Hindlimb muscle (tissue), 1 donor: ENCODE measurements at regions not wholly inside any gene's neighbourhood (a gene's known extent, or its start where the extent isn't known, plus 50 kb on each side); places are given as distances from the start of the nearest gene placed in this dataset.
"Not testable (repeated sequence)": the region's sequence is repeated elsewhere in the genome, so short reads cannot be mapped to it uniquely, and the experiment has no call there.

Source experiments
- DNase-seq: peaks from one replicate; pipeline ENCODE4 v3.0.0-alpha.2; 2013

DNA sequence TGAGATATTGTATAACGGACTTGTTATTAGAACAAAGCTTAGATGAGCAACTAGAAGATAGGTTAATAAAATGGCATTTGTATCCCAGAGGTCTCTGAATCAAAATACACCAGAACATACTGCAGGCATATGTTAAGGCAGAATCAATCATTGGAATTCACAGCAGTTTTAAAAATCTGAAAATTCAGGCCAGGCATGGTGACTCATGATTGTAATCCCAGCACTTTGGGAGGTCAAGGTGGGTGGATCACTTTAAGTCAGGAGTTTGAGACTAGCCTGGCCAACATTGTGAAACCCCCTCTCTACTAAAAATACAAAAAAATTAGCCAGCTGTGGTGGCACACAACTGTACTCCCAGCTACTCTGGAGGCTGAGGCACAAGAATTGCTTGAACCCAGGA, 405.2 kb downstream of the ZEB2 start:
- no peak for DNase-seq

DNA sequence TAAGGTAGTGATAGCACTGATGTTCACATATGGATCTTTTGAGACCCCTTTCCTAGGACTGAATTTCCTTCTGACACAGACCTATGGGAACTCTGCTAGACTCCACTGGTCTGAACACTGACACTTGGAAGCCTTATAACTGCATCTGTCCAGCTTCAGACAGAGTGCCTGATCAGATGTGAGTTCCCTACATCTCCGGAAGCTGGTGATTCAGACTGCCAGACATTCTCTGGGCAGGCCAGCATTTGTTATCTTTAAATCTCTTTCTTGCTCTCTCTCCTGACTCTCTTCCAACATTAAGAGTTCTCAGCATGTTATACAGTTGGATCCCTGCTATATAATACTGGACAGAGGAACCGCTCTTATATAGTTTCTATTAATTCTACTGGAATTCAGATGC, 408.5 kb downstream of the ZEB2 start:
- DNase-seq: no peak

DNA sequence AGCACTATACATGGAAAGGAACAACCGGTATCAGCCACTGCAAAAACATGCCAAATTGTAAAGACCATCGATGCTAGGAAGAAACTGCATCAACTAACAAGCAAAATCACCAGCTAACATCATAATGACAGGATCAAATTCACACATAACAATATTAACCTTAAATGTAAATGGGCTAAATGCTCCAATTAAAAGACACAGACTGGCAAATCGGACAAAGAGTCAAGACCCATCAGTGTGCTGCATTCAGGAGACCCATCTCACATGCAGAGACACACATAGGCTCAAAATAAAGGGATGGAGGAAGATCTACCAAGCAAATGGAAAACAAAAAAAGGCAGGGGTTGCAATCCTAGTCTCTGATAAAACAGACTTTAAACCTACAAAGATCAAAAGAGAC, 413.8 kb downstream of the ZEB2 start:
- not testable (repeated sequence) for DNase-seq

DNA sequence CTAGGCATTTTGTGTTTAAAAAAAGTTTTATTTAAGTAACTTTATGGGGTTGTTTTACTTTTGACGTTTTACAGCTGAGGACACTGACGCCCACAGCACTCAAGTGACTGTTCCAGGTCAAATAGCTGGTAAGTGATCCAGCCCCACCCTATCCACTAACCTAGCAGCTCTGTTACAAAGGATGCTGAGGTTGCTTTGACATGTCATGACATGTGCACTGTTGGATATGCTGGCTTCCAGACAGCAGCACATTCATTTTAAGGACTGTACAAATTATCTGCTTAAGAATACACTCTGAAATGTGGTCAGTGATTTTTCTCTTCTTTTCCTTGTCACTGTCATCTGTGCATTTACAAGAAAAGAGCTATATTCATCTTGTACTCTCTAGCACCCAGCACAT, 417.5 kb downstream of the ZEB2 start:
- DNase-seq: no peak

DNA sequence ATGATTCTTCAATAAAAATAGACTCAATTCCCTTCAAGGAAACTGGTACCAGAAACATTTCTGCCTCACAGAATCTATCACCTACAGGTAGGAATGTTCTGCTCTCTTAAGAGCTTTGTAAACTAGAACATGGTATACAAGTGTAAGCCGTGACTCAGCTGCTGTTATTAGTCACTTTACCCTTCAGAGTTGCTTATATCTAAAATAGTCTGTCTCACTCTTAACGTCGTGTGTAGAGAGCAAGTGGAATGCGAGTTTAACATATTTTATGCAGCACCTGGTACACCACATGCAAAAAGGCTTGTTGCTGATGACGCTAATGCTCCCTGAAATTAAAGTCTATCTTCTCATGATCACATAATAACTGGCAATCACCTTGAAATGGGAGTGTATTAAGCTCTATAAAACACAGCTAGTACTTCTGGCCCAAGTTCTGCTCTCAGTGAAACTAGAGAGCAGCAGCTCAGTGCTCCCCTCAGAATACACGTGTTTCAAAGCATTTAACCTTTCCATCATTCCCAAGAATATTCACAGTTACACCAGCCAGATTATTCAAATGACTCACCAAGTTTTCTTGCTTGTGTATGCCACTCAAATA, 420.0 kb downstream of the ZEB2 start:
- DNase-seq: no peak

DNA sequence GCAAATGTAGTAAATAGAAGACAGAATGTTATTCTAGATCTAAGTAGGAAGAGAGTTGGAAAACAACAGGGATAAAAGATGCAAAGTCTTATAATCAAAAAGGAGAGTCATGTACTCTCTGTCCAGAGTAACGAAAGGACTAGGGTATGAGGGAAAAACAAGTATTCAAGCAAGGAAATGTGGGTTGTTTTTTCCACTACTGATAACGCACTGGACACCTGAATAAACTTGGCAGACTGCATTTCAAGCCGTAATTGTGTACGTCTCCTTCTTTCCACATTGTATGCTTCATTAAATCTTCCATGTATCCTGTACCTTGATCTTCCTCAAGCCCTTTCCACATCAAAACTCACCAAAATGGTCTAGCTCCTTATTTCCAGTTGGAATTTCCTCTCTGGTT, 420.6 kb downstream of the ZEB2 start:
- no peak for DNase-seq

DNA sequence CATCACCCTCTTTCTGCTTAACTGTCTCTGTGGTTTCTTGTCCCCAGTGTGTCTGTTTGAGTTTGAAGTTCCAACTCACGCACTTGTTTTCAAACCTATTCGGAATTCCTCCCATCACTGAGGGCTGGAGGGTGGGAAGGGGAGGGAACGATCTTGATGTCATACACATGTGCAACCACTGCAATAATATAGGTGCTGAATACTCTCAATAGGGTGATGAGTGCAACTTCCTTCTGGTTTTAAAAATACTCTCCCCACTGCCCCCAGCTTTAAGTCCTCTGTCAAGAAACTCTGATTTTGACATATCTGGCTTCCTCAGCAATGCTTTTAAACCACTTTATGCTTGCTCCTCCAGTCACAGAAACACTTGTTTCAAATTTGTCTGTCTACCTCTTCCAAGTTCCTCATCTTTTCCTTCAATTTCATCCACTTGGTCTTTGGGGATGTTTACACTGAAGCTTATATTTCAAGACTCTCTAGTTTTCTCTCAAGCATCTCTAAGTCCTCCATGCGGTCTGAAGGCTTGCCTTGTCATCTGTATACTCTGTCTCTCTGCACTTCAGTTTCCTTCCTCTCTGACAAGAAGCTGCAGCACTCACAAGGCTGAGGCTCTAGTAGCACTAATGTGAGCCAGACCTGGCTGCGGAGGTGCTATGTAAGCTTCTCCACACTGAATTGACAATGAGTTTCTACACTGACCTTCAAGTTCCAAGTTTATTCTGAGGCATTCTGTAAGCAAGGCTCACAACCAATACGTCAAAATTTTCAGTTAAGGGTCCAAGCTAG, 422.3 kb downstream of the ZEB2 start:
- no peak for DNase-seq

DNA sequence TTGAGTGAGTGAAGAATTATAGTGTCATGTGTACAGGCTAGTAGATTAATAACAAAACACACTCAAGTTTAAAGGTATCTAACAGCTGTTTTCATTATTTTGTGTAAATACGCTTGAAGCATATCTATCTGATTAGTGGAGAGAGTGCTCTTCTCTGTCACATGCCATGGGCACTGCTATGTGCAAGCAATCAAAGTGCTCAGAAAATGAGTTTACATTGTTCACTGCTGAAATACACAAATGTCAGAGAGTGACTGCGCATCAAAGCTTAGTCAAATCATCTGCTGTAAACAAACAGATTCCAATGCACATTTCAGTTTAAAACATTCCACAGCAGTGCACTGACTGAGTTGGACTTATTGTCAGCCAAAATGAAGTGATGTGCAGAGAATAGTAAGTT, 423.4 kb downstream of the ZEB2 start:
- DNase-seq: no peak

DNA sequence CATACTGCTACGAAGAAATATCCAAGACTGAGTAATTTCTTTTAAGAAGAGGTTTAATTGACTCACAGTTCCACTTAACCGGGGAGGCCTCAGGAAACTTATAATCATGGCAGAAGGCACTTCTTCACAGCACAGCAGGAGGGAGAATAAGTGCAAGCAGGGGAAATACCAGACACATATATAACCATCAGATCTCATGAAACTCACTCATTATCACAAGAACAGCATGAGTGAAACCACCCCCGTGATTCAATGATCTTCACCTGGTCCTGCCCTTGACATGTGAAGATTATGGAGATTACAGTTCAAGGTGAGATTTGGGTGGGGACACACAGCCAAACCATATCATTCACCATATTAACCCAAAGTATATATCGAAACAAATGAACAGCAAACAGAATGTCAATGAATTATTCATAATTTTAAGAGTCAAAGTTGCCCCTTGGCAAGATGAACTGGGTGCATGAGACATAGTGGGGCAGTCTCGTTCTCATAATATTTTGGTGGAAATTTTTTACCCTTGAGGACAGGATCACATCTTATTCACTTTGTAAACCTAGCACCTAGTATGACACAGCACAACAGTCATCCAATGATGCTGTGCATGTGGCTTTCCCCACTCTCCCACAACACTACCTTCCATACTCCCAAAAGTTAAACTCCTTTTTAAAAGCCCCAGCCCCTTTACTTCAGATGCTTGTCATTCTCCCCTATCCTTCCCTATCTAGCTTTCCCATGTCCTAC, 425.3 kb downstream of the ZEB2 start:
- DNase-seq: no peak

DNA sequence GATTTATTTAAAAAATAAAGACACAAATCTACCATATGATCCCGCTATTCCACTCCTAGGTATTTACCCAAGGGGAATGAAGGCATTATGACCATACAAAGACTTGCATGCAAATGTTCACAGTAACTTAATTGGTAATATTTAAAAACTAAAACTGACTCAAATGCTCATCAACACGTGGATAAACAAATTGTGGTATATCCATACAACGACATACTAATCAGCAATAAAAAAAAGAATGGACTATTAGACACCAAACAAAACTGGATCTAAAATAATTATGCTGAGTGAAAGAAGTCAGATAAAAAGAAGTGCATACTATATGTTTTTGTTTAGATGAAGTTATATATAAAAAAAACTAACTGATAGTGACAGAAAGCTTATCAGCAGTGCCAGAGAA, 428.3 kb downstream of the ZEB2 start:
- no peak for DNase-seq

DNA sequence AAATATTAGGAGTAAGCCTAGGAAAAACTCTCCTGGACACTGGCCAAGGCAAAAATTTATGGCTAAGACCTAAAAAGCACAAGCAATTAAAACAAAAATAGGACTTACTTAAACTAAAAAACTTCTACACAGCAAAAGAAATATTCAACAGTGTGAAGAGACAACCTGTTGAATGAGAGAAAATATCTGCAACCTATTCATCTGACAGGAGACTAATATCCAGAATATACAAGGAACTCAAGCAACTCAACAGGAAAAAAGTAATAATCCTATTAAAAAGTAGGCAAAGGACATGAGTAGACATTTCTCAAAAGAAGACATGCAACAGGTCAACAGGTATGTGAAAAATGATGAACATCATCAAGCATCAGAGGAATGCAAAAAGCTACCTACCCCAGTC, 431.1 kb downstream of the ZEB2 start:
- no peak for DNase-seq

DNA sequence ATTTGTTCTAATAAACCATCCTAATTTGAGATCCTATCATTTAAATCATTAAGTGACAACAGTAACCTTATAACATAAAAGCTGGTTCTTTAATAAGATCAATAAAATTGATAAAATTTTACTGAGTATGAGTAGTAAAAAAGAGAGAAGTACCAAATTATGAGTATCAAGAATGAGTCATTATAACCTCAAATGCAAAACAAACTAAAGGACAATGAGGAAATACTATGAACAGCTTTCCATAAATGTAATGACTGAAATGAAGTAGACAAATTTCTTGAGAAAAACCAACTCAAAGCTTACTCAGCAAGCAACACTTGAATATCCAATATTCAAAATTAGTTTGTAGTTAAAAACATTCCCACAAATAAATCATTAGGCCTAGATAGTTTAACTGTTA, 433.0 kb downstream of the ZEB2 start:
- DNase-seq: no peak

DNA sequence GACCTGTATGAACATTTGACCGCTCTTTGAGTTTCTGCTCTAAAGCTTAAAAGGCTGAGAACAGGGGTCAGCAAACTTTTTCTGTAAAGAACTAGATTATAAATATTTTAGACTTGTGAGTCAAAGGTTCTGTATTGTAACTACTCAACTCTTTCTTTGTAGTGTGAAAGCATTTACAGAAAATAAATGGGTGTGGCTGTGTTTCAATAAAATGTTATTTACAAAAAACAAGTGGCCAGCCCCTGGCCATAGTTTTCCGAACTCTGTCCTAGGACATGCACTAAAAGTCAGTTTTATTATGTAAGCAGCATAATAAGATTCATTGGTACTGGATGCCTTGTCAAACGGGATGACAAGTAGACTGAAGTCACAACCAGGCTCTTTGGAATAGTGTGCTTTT, 434.9 kb downstream of the ZEB2 start:
- DNase-seq: no peak

DNA sequence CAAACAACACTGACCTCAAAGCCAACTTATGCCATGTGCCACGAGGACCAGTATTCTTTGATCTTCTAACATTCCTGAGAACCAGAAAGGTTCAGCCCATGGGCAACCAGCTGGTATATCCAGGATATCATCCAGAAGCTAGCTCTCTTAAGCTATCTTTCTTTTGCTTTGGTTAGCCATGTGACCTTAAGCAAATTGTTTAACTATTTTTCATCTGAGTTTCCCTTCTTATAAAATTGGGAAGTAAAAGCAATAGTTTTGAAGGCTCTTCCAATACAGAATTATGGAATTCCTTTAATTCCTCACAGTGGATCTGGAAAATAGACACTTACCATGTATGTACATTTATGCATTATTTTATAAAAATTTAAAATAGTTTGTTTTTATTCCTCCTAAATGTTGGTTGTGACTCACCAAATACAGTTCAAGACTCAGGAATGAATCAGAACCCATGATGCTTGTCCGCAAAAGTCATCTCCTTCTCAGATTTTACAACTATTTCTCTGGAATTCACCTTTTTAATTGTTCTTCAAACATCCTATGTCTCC, 435.7 kb downstream of the ZEB2 start:
- DNase-seq: no peak

DNA sequence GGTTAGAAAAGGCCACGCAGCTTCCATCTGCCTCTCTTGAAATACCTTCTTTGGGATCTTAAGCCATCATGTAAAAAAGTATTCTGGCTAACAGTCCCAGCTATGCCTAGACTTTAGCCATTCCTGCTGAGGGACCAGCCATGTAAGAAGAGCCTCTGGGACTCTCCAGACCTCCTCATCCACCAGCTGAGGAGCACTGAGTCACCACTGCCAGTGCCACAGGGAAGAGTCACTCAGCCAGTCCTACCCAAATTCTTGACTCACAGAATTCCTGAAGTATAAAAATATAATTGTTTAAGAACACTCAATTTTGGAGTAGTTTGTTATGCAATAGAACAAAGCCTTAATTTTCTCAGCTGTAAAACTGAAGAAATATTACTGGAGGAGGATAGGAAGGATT, 436.7 kb downstream of the ZEB2 start:
- DNase-seq: no peak

DNA sequence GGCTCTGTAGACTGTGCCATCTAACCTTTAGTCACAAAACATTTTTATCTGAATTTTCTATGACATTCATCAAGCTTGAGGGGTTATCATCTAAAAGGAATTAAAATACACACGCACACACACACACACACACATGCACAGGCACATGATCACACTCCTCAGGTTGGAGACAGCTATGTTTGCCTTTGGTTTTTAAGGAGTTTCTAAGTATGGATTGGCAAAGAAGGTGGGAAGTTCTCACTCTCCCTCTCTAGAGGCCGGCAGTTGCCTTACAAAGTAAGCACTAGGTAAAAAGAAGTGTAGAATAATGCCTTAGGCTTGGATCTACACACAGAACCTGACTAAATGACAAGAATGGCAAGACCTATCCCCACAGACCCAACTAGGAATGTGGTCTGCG, 437.1 kb downstream of the ZEB2 start:
- DNase-seq: no peak

DNA sequence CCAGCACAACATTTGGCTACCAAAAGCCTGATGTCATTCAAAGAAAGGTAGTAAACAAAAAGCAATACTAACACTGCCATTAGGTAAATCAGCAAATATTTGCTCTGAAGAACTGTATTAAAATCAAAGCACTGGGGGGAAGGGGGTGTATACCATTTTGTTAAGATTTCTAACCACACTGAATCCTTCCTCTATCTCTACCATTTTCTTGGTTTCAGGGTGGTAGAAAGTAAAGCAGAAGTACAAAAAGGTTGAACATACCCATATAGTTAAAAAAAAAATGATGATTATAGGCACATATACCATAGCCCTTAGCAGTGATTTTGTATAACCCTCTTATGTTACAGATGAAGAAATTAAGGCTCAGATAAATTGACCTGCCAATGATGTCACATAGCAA, 437.6 kb downstream of the ZEB2 start:
- DNase-seq: no peak

DNA sequence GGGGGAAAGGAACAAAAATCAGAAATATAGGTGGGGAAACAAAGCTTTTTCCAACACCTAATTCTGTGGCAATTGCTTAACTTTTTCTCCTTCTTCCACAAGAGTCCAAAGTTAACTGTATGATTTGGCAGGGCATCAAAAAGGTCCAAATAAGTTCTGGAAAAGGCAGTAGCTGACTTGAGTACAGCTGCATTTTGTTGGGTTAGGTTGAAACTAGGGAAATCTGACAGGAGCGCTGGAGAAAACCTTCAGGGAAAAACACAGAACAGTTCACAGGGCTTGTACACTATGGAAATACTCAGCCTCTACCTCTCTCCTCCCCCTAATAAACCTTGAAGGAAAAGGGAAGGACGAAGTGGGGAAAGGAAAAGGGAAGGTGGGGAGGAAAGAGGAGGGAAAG, 438.6 kb downstream of the ZEB2 start:
- DNase-seq: no peak

DNA sequence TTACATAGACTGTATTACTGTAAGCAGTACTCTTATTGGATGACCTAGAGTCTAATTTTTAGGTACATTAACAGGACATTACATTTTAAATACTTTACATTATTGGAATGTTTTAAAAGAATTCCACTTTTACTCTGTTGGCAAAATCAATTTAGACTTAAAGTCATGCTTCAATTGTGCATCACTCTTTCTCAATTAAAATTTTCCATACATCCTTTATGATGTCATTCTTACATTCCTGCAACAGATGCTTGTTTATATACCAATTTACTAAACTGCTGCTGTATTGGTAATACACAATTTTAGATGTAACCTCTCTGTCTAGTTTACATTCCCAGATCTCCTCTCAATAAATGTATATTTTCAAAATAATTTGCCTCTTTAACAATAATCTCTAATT, 440.1 kb downstream of the ZEB2 start:
- no peak for DNase-seq

DNA sequence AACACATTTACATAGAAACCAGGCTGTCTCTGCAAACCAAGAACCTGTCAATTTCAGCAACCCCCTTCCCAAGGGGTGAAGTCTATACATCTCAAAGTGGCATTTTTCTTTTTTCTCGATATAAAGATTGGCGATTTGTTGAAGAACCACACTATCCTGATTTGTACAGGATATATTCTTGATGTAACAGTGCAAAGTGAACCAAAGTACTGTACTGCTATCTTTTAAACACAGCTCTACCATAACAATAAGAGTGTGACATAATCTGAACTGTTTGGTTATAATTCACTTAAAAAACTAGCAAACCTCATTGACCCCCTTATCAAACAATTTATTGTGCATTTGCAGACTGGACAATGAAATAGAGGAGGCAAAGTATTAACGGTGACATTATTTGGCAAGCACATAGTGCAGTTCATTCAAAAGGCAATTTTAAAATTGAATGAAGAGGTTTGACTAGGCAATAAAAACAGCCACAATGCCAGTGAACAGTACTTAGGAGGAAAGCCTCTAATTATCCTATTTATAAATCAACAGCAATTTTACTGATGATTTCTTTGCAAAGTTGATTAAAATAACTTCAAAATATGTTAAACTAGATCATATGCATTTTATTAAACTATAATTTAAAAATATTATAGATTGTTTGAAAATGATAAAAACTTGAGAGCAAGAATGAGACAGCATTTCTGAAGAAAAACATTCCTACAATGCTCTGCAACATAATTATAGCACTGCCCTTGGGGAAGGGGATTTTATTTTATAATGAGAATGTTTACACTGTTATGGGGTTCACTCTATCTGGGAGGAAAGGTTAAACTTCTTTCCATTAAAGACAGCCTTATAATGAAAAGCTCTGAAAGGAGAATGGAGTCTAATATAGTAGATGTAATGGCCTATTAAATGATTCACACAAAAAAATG, 440.9 kb downstream of the ZEB2 start:
- DNase-seq: no peak

DNA sequence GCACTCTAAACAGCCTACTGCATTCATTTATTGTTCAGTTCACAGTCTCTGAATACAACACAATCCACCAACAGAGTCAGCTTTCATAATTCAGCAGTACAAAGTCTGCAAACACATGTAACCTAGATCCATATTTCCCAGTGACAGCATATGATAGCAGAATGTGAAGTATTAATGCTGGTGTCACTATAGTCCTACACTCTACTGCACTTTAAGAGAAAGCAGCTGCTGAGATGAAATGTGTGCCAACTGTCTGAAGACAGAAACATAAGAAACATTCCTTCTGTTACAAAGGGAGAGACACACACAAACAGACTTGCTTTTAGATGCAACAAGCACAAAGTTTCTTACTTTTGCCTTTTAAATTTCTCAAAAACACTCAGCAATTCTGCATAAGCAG, 441.8 kb downstream of the ZEB2 start:
- DNase-seq: peak; percentile 30

DNA sequence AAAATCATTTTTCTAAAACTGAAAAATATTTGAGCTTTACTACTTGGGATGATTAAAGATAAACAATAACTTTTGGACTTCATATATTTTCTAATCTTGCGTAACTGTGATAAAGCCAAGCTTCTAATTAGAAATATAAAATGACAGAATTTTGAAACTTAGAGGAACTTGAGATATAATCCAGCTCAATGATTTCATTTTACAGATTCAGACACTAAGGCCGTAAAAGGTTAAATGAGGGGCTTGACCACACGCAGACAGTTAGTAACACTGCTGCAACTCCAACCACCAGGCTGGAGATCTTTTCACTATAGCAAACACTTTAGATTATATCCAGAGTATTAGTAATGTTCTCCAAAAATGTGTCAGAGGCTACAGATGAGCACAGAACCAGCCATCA, 445.5 kb downstream of the ZEB2 start:
- DNase-seq: no peak

DNA sequence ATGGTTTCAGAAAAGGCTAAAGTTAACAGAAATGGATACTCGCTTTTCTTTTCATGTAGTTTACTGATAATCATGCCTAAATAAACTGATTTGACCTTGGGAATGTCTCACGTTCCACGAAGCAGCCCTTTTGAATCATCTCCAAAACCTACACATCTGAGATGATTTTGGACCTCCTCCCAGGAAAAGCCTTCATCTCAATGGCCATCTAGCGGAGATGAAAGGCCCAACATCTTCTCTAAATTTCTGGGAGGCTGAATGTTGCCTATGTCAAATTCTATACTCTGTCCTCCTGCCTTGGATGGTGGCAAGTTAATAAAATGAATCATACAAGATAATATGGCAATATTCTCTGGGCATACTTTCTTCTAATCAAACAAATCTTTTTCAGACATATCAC, 448.5 kb downstream of the ZEB2 start:
- no peak for DNase-seq
